Hematopoietic multipotent progenitor cell treated with erythropoietin and hydrocortisone succinate and interleukin-3 and kit ligand, for 17 days (in vitro differentiated cells): ENCODE measurements at regions not wholly inside any gene's neighbourhood (a gene's known extent, or its start where the extent isn't known, plus 50 kb on each side); places are given as distances from the start of the nearest gene placed in this dataset.
"Not testable (repeated sequence)": the region's sequence is repeated elsewhere in the genome, so short reads cannot be mapped to it uniquely, and the experiment has no call there.

Experiments used
- DNase-seq: peaks from one replicate; pipeline ENCODE4 v3.0.0-alpha.2; 2015; ENCODE audit warnings: low spot score

- DNase-seq, result peak; percentile 15
These were observed 524.2 kb downstream of the CWH43 start for GRCh38 chr4:49510238-49510637.

GRCh38 chr4:49511353-49511752 lies 525.3 kb downstream of the CWH43 start:
- peak; percentile 21 for DNase-seq

DNA sequence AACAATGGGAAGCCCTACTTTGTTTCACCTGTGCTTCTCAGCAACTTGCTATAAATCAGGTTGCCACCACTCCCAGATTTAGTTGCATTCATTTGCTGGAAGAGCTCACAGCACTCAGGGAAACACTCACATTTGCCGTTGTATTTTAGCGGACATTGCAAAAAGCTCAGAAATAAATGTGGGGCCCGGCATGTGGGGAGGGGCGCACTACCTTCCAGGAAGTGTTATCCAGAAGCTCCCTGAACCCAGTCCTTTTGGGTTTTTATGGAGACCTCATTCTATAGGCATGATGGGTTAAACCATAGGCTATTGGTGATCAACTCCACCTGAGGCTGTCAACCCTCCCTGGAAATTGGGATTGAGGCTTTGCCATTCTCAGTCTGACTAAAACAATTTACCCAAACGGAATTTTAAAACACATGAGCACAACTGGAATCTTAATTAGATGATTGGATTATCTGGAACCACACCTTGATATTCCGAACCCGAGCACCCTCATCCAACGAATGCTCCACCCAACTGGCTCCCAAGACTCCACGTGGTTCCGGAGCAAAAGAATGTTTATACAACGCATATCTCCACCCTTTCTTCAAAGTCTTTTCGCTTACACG lies 525.9 kb downstream of the CWH43 start:
- peak; percentile 19 for DNase-seq

DNA sequence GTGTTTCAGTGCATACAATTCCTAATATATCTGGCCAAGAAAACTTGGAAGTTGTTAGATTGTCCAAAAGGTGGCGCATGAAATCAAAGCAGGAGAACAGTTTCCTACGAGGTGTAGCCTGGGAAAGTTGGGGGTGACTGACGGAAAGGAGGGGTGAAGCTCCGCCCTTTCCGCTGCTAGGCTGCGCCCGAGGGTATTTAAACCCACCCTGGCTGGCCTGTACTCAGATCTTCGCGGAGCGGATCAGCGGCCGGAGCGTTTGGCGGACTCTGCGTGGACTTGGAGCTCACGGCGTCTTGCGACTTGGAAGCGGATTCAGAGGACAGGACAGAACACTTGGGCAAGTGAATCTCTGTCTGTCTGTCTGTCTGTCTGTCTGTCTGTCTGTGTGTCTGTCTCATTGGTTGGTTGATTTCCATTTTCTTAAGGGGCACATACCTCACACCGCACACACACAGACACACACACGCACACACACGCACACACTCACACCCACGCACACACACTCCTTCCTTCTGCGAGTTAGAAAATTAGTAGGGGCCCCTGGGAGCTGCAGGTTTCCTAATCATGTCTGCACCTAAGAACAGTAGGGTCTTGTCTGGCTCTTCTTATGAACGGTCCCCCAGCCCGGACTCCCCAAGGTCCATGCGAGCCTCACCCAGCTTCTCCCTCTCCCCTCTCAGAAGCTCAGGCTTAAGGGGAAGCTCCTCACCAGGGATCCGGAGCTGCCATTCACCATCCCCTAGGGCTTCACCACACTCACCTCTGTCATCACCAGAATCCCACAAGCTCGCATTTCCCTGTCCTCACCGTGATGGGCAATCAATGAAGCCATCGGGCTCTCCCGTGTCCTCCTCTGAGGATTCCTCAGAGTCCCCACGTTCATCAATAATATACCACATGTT lies 526.8 kb downstream of the CWH43 start:
- DNase-seq, result peak; percentile 8

DNA sequence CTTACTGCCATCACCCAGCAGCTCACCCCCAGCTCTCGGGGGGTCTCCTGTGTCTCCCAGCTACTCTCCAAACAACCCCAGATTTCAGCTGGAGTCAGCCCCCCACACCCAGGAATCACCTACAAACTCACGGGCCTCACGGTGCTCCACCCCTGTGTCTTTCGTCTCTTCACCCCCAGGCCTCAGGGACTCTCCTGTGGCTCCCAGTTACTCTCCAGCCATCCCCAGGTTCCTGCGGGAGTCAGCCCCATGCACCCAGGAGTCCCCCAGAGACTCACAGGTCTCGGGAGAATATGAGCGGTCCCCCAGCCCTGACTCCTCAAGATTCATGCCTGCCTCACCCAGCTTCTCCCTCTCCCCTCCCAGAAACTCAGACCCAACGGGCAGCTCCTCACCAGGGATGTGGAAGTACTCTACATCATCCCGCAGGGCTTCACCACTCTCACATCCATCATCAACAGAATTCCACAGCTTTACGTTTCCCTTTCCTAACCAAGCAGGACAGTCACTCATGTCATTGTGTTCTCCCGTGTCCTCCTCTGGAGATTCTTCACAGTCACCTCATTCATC lies 527.6 kb downstream of the CWH43 start:
- not testable (repeated sequence) for DNase-seq

- DNase-seq, result peak; percentile 7
These were observed 528.2 kb downstream of the CWH43 start for GRCh38 chr4:49514171-49514699.

DNA sequence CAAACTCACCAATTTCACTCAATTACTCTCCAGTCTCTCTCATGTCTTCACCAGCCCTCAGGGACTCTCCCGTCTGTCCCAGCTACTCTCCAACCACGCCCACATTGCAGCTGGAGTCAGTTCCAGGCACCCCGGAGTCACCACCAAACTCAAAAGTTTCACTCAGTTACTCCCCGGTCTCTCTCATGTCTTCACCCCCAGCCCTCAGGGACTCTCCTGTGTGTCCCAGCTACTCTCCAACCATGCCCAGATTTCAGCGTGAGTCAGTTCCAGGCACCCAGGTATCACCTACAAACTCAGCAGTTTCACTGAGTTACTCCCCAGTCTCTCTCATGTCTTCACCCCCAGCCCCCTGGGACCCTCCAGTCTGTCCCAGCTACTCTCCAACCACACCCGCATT lies 528.8 kb downstream of the CWH43 start:
- DNase-seq, result not testable (repeated sequence)

- DNase-seq, result not testable (repeated sequence)
These were observed 529.2 kb downstream of the CWH43 start for GRCh38 chr4:49515241-49515640.

DNA sequence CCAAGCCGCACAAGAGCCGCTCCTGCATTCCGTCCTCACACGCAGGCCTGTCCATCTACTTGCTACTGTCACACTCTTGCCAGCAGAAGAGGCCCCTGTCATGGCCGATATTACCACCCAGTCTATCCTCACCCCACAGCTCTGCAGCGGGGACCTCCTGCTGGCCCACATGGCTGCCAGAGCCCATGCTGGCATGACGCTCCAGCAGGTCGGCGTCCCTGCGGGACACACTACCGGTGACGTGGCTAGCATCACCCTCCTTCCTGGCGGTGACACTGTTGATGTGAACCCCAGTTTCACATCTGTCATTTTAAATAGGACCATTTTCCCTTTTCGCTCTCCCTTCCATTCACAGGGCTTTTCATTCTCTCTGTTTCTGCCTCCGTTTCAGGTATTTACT lies 530.0 kb downstream of the CWH43 start:
- DNase-seq, result not testable (repeated sequence)

GRCh38 chr4:49516796-49517195 lies 530.7 kb downstream of the CWH43 start:
- no peak for DNase-seq

- DNase-seq, result not testable (repeated sequence)
These were observed 531.6 kb downstream of the CWH43 start for GRCh38 chr4:49517485-49518205.

- DNase-seq, result not testable (repeated sequence)
These were observed 533.3 kb downstream of the CWH43 start for GRCh38 chr4:49519150-49520035.

DNA sequence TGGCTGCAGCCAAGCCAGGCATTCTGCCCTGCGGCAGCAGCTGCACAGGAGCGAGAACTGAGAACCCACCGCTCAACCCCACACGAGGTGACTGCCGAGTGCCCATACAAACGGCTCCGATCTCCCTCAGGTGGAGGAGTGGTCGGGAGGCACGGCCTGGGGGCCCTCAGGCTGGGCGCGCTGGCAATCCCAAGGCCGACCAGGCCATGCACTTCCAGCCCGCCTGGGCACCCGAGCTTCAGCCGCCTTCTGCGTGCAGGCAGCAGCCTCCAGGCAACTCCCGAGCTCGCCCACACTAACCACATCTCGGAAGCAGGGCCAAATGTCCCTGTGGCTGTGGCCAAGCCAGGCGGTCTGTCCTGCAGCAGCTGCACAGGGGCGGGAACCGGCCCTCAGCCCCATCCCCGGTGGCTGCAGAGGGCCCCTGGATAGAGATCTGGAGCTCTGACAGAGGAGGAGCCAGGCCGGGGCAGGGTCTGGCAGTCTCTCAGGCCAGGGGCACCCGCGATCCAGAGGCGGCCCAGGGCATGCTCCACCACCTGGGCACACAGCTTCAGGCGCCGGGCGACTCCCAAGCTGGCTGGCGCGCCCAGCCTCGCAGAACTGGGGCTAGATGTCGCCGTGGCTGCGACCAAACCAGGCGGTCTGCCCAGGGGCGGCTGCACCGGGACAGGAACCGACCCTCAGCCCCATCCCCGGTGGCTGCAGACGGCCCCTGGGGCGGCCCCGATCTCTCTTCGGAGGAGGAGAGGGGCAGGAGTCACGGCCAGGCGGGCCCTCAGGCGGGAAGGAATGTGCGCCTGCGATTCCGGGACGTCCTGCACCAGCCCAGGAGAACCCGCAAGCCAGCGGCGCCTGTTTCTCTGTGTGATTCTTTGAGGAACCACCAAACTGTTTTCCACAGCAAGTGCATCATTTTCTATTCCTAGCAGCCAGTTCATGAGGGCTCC lies 538.0 kb downstream of the CWH43 start:
- DNase-seq, result not testable (repeated sequence)

- not testable (repeated sequence) for DNase-seq
These were observed 573.0 kb downstream of the CWH43 start for GRCh38 chr4:49558916-49559676.

GRCh38 chr4:49560131-49560816 lies 574.2 kb downstream of the CWH43 start:
- DNase-seq, result not testable (repeated sequence)

- DNase-seq, result not testable (repeated sequence)
These were observed 574.8 kb downstream of the CWH43 start for GRCh38 chr4:49560883-49561282.

DNA sequence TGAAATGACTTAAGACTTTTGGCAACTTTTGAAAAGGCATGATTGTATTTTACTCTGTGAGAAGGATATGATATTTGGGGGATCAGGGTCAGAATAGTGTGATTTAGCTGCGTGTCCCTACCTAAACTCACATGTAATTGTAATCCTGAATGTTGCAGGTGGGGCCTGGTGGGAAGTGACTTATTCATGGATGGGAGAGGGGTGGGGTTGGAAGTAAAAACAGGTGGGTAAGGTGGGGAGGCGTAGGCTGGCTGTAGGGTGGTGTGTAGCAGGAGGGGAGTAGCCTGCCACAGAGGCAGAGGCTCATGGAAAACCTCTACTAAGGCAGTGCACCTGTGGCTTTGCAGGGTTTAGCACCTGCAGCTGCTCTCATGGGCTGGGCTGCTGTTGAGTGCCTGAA lies 584.2 kb downstream of the CWH43 start:
- not testable (repeated sequence) for DNase-seq

GRCh38 chr4:49573666-49574215 lies 587.7 kb downstream of the CWH43 start:
- DNase-seq, result not testable (repeated sequence)
